Omental fat pad (tissue), 3 donors: ENCODE measurements at regions not wholly inside any gene's neighbourhood (a gene's known extent, or its start where the extent isn't known, plus 50 kb on each side); places are given as distances from the start of the nearest gene placed in this dataset.

Experiments used
- ATAC-seq: fragments of 150-250 bp; one replicate; pipeline ENCODE4 v1.9.1; 2016; ENCODE audit warnings: mild to moderate bottlenecking, moderate library complexity; ENCODE audit not compliant: low FRiP score
- DNase-seq: peaks from one replicate; pipeline ENCODE4 v3.0.0-alpha.2; 2019; ENCODE audit warnings: low spot score
- CTCF ChIP-seq, 3 donors: fragments of 450-650 bp; IDR thresholded peaks; one replicate each; pipeline ENCODE4 v1.5.1; 2016 to 2017; ENCODE audit warnings: antibody characterized with exemption in 3 of 3, mild to moderate bottlenecking in 3 of 3, moderate library complexity in 2 of 3

GRCh38 chr10:21308018-21308417, 217.5 kb downstream of the SKIDA1 start:
- DNase-seq = no peak
- no peak for TF ChIP-seq CTCF (IDR thresholded peaks at IDR 0.05)
- ATAC-seq = no peak

- DNase-seq (no peak), ATAC-seq (no peak)
- TF ChIP-seq CTCF (IDR thresholded peaks at IDR 0.05) = no peak
These were observed 220.9 kb downstream of the SKIDA1 start for GRCh38 chr10:21304608-21305007.

- ATAC-seq = no peak
- DNase-seq = no peak
- no peak for TF ChIP-seq CTCF (IDR thresholded peaks at IDR 0.05)
These were observed 221.3 kb downstream of the SKIDA1 start for GRCh38 chr10:21304198-21304597.

GRCh38 chr10:21300551-21300950, 224.9 kb downstream of the SKIDA1 start:
- ATAC-seq (no peak), DNase-seq (no peak)
- no peak for TF ChIP-seq CTCF (IDR thresholded peaks at IDR 0.05)

GRCh38 chr10:21299330-21299729, 226.2 kb downstream of the SKIDA1 start:
- no peak for DNase-seq
- no peak for ATAC-seq
- no peak for TF ChIP-seq CTCF (IDR thresholded peaks at IDR 0.05)

- no peak for ATAC-seq
- TF ChIP-seq CTCF (IDR thresholded peaks at IDR 0.05) = no peak
- no peak for DNase-seq
These were observed 226.8 kb downstream of the SKIDA1 start for GRCh38 chr10:21298701-21299100.

- TF ChIP-seq CTCF (IDR thresholded peaks at IDR 0.05) = no peak
- ATAC-seq (no peak), DNase-seq (no peak)
These were observed 227.7 kb downstream of the SKIDA1 start for GRCh38 chr10:21297603-21298383.
